Dermis blood vessel endothelial cell (primary cell): ENCODE measurements at regions not wholly inside any gene's neighbourhood (a gene's known extent, or its start where the extent isn't known, plus 50 kb on each side); places are given as distances from the start of the nearest gene placed in this dataset.
A peak's percentile ranks its signal among the peaks of the same experiment; 100 is the strongest.

Source experiments
- DNase-seq: peaks from one replicate; pipeline ENCODE4 v3.0.0; 2010

GRCh38 chr15:38046257-38047051, 112.0 kb downstream of the TMCO5A start:
- no peak for DNase-seq

- DNase-seq: no peak
Measured at GRCh38 chr15:38048001-38048455, 113.6 kb downstream of the TMCO5A start.

- DNase-seq: peak; percentile 26
Measured at GRCh38 chr15:38049891-38050290, 115.5 kb downstream of the TMCO5A start.

GRCh38 chr15:38050529-38051448, 116.3 kb downstream of the TMCO5A start:
- DNase-seq: peak; percentile 67

GRCh38 chr15:38053205-38053604, 118.8 kb downstream of the TMCO5A start:
- DNase-seq: no peak

GRCh38 chr15:38053776-38054175, 119.3 kb downstream of the TMCO5A start:
- DNase-seq: no peak

GRCh38 chr15:38054488-38054887, 120.0 kb downstream of the TMCO5A start:
- no peak for DNase-seq

GRCh38 chr15:38058596-38059075, 124.2 kb downstream of the TMCO5A start:
- no peak for DNase-seq

- no peak for DNase-seq
Measured at GRCh38 chr15:38059665-38060064, 125.2 kb downstream of the TMCO5A start.

- DNase-seq: no peak
Measured at GRCh38 chr15:38061856-38062649, 127.6 kb downstream of the TMCO5A start.

GRCh38 chr15:38062696-38063095, 128.3 kb downstream of the TMCO5A start:
- DNase-seq: no peak

- DNase-seq: no peak
Measured at GRCh38 chr15:38065721-38066345, 131.4 kb downstream of the TMCO5A start.

- DNase-seq: no peak
Measured at GRCh38 chr15:38066612-38067011, 132.2 kb downstream of the TMCO5A start.

- DNase-seq: peak; percentile 84
Measured at GRCh38 chr15:38068626-38069391, 134.4 kb downstream of the TMCO5A start.

GRCh38 chr15:38069511-38070011, 135.1 kb downstream of the TMCO5A start:
- peak; percentile 74 for DNase-seq

GRCh38 chr15:38070778-38071177, 136.3 kb downstream of the TMCO5A start:
- DNase-seq: no peak

- DNase-seq: no peak
Measured at GRCh38 chr15:38071211-38071972, 137.0 kb downstream of the TMCO5A start.

- DNase-seq: no peak
Measured at GRCh38 chr15:38072007-38072347, 137.5 kb downstream of the TMCO5A start.

- DNase-seq: peak; percentile 78
Measured at GRCh38 chr15:38072348-38073177, 138.1 kb downstream of the TMCO5A start.
